GM18951 (cell line): ENCODE measurements at regions not wholly inside any gene's neighbourhood (a gene's known extent, or its start where the extent isn't known, plus 50 kb on each side); places are given as distances from the start of the nearest gene placed in this dataset.

Source experiments
- POLR2A ChIP-seq: IDR thresholded peaks from 4 replicates; pipeline ENCODE4 v1.6.1; 2011; ENCODE audit warnings: mild to moderate bottlenecking; ENCODE audit not compliant: insufficient read length, insufficient read depth; ENCODE audit errors: extremely low read depth
- in situ Hi-C: fragments of 300-500 bp; cut with MboI; formaldehyde crosslinking; loops from one replicate; pipeline ENCODE4 v1.12.0; 2022; ENCODE audit warnings: low sequenced_read_pairs, mixed read lengths, inconsistent platforms; ENCODE audit not compliant: unreplicated experiment

DNA sequence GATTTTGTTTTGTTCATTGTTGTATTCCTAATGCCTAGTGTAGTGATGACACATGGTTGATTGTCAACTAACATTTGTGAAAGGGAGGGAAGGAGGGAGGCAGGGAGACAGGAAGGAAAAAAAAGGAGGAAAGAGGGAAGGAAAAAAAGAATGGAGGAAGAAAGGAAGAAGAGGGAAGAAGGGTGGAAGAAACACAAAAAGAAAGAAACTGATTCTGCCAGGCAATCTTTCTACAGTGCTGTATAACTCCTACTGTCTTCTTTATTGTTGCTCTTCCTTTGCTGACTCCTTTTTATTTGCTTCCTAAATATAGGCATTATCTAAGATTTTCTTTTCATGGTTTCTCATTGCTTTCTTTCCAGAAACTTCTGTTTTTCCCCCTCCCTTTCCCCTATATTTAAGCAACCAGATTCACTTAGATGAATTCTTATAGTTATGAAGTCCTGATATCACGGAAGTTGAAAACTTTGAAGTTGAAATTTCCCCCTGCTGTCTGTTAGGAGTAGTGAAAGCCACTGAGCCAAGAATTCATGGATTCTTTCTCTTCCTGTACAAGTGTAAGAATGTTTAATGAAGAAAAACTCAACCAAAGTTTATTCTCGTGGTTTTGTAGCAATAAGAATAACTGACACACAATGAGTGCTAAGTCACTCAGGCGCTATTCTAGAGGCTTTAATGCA is 305.1 kb upstream of the FSHR start:
- in situ Hi-C loops: no loop called here
- no peak for TF ChIP-seq POLR2A

DNA sequence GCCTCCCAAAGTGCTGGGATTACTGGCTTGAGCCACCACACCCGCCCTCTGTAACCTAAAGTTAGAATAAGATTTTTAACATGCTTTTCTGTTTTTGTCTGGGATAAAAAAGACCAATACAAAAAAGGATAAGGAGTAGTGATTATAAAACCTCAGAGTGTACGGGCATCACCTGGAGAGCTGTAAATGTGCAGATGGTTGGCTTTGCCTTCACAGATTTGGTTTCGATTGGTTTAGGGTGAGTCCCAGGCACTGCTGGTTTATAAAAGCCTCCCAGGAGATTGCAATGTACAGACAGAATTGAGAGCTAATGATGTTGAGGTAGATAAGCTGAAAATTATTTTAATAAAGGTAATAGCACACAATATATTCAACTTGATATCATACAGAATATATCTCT is 289.7 kb upstream of the FSHR start:
- TF ChIP-seq POLR2A: no peak
- in situ Hi-C loops: no loop called here

DNA sequence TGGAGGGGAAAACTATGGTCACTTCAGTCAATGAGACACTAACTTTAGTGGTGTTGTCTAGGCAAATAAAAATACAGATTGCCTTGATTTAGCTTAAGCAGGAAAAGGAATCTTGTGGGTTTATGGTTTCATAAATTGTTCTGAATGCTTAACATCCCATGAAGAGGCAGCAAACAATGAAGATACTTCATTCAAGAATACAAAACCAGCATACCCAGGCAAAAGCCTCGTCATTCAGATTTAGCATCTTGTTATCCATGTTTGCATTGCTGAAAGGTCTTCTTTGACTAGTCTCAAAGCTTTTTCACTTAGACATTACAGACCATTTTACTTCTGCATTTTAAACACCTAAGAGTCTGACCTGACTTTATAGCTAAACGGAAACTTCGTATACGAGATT is 272.7 kb upstream of the FSHR start:
- in situ Hi-C loops: no loop called here
- no peak for TF ChIP-seq POLR2A

DNA sequence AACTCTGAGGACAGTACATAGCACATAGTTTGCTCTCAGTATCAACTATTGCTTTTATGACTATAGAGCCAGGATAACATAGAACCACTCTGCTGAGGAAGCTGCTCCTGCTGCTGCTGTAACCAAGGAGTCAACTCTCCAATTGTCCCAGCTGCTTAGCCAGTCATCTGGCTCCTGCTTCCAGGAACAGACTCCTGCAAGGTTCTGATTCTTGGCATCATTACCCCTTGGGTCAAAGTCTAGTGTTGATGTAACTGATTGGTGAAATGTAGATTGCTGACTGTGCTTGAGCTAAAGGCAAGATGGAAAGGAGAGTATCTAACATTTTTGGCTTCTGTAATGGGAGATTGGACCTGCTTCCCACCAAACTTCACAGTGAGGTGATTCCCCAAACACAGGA is 261.9 kb upstream of the FSHR start:
- in situ Hi-C loops: no loop called here
- TF ChIP-seq POLR2A: no peak

DNA sequence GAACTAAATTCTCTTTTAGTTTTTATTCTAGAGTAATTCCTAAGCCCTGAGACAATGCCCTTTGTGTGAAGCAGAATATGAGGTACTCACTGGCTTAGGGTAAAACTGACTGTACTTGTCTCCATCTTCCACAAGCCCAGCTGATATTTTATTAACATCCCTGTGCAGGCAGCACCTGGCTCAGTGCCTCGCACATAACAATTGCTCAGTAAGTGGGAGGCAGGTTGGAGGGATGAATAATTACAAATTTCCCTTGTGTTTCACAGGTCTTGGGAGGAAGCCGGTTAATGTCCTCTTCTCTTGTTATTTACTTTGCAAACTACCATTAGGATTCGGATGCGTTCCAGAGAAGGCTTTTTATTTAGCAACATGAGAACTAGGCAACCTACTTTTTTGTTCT is 249.8 kb upstream of the FSHR start:
- in situ Hi-C loops: no loop called here
- TF ChIP-seq POLR2A: no peak

DNA sequence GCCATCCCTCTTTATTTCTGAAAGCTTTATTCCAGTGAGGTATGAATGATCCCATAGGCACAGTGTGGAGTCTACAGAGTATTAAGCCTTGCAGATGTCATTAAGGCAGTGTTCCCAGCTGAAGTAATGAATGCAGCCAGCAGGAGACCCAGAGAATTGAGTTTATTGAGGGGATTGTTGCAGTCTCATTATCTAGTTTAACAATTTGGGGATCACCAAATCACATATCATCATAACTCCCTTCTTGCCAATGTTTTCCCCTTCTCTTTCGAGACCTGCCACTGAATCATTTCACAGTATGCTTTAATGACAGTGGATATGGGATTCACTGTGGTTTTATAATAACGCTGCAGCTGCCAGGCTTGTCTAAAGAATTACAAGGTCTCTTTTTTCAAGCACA is 249.3 kb upstream of the FSHR start:
- TF ChIP-seq POLR2A: no peak
- in situ Hi-C loops: no loop called here

DNA sequence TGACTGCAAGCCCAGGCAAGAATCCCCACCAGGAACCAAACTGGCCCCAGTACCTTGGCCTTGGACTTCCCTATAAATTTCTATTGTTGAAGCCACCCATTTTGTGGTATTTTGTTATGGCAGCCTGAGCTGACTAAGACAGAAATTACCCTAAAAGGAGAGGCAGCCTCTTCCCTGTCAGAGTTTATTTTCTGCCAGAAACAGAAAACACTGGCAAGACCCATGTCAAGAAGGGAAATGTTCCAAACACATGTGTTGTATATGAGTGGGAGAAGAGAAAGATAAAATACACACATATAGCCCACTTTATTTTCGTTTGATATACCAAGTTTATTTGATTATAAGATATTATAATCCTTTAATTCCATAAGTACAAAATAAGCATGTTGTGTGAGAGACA is 225.1 kb upstream of the FSHR start:
- in situ Hi-C loops: no loop called here
- no peak for TF ChIP-seq POLR2A

DNA sequence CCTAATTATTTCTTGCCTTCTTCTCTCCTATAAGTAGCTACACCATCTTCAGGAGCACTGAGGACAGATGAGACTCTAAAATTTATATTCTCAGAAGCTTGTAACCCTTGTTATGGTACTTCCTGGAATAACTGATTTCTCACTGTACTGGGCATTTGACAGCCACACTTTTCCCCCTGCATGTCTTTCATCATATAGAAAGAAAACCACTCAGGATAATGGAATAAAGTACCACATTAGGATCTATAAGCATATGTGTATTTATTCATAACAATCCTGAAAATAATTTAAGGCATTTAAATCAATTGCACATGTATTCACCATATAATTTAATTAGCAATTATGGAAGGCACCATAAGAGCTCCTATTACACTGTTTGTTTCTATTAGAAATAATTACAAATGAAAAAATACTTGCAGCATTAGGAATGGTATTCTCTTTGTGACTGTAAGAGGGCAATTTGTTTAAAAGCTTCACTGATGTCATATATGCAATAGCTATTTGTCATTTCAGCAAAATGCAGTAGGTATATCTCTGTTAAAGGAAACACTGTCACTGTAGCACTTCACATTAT is 216.9 kb upstream of the FSHR start:
- no peak for TF ChIP-seq POLR2A
- in situ Hi-C loops: no loop called here

DNA sequence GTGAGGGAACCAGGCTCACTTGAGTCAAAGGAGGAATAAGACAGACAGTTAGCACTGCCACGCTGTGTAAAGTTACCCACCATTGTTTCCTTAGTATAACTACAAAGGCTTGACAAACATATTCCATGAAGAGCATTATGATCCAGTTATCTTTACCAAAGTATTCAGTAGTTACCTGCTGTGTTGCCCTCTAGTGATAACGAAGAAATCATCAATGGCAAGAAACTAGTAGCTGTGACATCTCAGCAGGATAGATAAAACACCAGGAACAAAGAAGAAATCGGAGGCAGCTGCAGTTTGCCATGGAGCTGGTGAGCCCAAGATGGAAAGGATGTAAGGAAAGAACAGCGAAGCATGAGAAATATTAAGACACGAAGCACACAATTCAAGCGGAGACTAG is 215.3 kb upstream of the FSHR start:
- no peak for TF ChIP-seq POLR2A
- in situ Hi-C loops: no loop called here

DNA sequence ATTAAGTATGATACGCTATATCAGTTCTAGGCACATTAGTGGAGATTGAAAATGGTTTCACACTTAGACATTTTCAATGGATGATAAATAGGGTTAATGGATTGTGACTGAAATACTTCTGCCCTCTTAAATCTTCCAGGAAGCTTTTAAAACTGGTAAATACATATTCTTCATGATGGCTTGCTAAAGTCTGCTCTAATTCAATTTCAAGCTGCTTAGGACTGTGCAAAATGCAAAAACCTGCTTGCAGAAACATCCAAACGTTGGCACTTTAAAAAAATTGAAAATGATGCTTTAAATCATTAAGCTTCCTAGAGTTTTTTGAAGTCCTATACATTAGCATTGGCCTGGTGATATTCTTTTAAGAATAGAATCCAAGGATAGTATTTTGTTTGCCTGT is 214.8 kb upstream of the FSHR start:
- no peak for TF ChIP-seq POLR2A
- in situ Hi-C loops: no loop called here

DNA sequence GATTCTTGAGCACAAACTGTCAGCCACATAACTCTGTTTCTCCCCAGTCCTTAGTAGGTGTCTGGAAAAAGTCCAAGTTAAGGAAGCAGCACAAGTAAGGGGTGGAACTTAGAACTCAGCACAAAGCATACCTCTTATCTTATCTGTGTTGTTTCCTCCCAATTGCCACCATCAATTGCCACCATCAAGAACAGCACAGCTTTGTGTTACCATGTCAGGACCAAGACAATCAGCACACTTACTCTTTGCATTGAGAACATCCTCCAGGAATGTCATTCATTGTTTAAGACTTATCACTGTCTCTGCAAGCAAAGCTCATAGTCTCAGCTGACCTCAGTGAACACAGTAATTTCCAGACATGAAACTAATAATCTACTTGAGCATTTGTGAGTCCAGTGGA is 212.7 kb upstream of the FSHR start:
- in situ Hi-C loops: no loop called here

DNA sequence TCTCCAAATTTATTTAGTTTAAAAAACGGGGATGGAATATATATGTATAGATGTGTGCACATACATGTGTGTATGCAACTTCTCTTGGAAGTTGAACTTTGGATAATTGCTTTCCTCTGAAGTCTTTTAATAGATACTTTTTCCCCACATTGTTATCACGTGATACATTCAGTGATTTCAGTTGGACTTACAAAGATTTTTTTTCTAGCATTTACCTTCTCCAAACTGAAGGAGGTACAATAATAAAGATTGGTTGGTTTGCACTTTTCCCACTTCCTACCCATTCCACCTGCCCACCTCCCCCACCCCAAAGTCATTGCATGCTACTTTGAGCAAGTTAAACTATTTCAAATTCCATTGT is 206.1 kb upstream of the FSHR start:
- in situ Hi-C loops: no loop called here
- no peak for TF ChIP-seq POLR2A

More for the DNA sequence above, 212.7 kb upstream of the FSHR start:
- TF ChIP-seq POLR2A: no peak

DNA sequence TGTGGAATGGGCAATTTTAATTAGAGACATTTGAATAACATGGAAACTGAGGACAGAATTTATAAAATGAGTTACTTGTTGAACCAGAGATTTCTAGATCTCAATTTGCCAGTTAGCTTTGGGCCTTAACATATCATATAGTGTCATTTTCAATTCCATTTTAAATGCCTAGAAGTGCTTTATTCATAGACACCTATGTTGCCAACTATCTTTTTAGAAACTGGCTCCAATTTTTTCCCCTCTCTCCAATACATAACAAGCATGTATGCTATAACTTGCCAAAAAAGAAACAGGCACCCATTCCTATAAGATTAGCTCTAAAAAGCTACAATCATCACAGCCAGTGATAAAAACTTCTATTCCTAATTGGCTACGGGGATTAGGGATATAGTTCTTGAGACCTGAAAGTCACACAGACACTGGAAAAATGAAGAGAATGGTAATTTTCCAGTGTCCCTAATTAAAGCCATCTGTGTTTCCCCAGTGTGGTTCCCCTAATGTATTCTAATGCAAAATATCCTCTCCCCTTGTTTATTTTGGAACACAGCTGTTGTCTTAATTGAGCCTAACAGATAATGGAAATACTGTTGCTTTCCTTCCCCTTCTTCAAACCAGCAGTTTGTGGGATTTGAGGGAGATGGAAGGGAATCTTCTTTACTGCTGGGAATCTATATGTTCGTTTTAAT is 205.5 kb upstream of the FSHR start:
- in situ Hi-C loops: no loop called here

DNA sequence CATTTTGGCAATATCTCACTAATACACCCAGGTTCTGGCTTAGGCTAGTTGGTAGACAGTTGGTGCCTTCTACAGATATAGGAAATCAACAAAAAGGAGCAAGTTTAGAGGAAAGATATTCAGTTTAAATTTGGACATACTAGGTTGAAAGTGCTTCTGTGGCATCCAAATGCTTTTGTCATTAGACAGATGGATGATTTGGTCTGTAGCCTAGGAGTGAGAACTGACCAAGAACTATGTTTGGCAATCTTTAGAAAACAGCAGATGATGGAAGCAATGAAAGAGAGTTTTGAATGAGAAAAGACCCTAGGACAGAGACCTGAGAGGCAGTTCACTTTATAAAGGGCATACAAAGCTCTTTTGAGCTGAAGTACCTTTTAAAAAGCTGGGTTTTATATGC is 201.3 kb upstream of the FSHR start:
- in situ Hi-C loops: no loop called here
- TF ChIP-seq POLR2A: no peak

More for the DNA sequence above, 205.5 kb upstream of the FSHR start:
- TF ChIP-seq POLR2A: no peak

DNA sequence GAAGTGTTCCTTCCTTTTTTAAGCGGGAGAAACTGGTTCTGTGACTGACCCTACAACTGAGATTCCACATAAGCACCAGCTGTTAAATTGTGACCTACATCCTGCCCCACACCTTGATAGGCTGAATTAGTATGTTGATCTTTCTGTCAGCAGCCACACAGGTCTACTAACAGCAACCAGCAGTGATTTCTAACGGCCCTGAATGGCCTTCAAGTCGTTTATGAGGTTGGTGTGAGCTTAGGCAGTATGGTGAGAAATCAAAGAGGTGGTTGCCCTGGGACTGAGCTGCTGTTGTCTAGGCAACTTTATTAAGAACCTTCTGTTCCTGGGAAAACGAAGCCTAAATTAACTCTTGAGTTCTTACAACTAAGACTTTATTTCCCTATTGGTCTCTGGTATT is 197.2 kb upstream of the FSHR start:
- in situ Hi-C loops: no loop called here
- no peak for TF ChIP-seq POLR2A

DNA sequence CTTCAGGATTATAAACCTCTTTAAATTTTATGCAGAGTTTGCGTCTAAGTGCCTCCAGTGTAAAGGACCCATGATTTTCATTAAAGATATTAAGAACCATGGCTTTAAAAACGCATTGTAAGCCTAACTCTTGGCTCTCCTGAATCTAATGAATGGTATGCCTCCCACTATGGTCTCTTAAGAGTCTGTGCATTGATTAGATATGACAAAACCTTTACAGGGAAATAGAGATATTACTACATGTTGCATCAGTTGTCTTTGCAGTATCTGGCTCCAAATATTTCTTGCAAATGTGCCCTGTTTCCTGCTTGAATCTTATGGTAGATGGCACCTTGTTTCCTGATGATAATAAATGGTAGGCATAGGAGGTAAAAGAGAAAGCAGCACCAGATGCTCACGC is 189.3 kb upstream of the FSHR start:
- in situ Hi-C loops: no loop called here

More for the DNA sequence above, 189.3 kb upstream of the FSHR start:
- no peak for TF ChIP-seq POLR2A
